ENCODE measurements at regions not wholly inside any gene's neighbourhood (a gene's known extent, or its start where the extent isn't known, plus 50 kb on each side); places are given as distances from the start of the nearest gene placed in this dataset.

GRCh38 chr4:89363786-89364185 lies 56.2 kb upstream of the GPRIN3 start:
- H3K27ac Mint-ChIP-seq (ENCODE audit: unreplicated experiment), result no peak overlapping the region

GRCh38 chr4:89358935-89359638 lies 51.5 kb upstream of the GPRIN3 start:
- Mint-ChIP-seq H3K27me3 (ENCODE audit: low read depth) (peaks cover 8% of the 10 kb centered on the region), H3K4me1 (ENCODE audit: low read depth) (no peaks in the 10 kb centered on the region), H3K4me3 (ENCODE audit: unreplicated experiment) (no peak overlapping the region), H3K27ac (ENCODE audit: unreplicated experiment) (no peak overlapping the region), H3K36me3 (ENCODE audit: low read depth) (no peaks in the 10 kb centered on the region), H3K9me3 (ENCODE audit: low read depth) (no peaks in the 10 kb centered on the region)
- no peak for DNase-seq (ENCODE audit: low spot score)
- no peak for TF ChIP-seq CTCF (IDR thresholded peaks at IDR 0.05)

More at GRCh38 chr4:89363786-89364185, 56.2 kb upstream of the GPRIN3 start:
- Mint-ChIP-seq H3K4me3 (ENCODE audit: unreplicated experiment) (no peak overlapping the region), H3K36me3 (ENCODE audit: low read depth) (no peaks in the 10 kb centered on the region), H3K4me1 (ENCODE audit: low read depth) (no peaks in the 10 kb centered on the region), H3K9me3 (ENCODE audit: low read depth) (peaks cover 11% of the 10 kb centered on the region), H3K27me3 (ENCODE audit: low read depth) (peaks cover 2% of the 10 kb centered on the region)
- TF ChIP-seq CTCF (IDR thresholded peaks at IDR 0.05), result no peak
- no peak for DNase-seq (ENCODE audit: low spot score)

GRCh38 chr4:89357787-89358186 lies 50.2 kb upstream of the GPRIN3 start:
- no peak for TF ChIP-seq CTCF (IDR thresholded peaks at IDR 0.05)
- no peaks in the 10 kb centered on the region for H3K4me1 Mint-ChIP-seq (ENCODE audit: low read depth)
- DNase-seq (ENCODE audit: low spot score), result no peak
- H3K27ac Mint-ChIP-seq (ENCODE audit: unreplicated experiment), result no peak overlapping the region
- no peaks in the 10 kb centered on the region for H3K9me3 Mint-ChIP-seq (ENCODE audit: low read depth)
- H3K27me3 Mint-ChIP-seq (ENCODE audit: low read depth), result peaks cover 8% of the 10 kb centered on the region
- no peaks in the 10 kb centered on the region for H3K36me3 Mint-ChIP-seq (ENCODE audit: low read depth)
- no peak overlapping the region for H3K4me3 Mint-ChIP-seq (ENCODE audit: unreplicated experiment)
